B cell (primary cell): ENCODE measurements at regions not wholly inside any gene's neighbourhood (a gene's known extent, or its start where the extent isn't known, plus 50 kb on each side); places are given as distances from the start of the nearest gene placed in this dataset.

Experiments
- ATAC-seq: fragments of 200-7000 bp; cut with Tn5 transposase; one replicate; pipeline ENCODE4 v1.10.0; 2021; ENCODE audit warnings: low read depth, mild to moderate bottlenecking, moderate number of reproducible peaks, moderate library complexity
- CTCF ChIA-PET: fragments of 350-600 bp; sonication (Branson Sonifier 250); formaldehyde crosslinking; loops from one replicate; lab custom pipeline; 2021; ENCODE audit warnings: antibody characterized with exemption, inconsistent platforms; lab: Charles Lee
- POLR2A ChIA-PET: fragments of 350-600 bp; sonication (Branson Sonifier 250); formaldehyde crosslinking; loops from one replicate; lab custom pipeline; 2021; ENCODE audit warnings: antibody characterized with exemption; lab: Charles Lee
- DNase-seq: peaks from one replicate; pipeline ENCODE4 v3.0.0; 2013
- H2AFZ ChIP-seq: 2 replicates; pipeline ENCODE4 v1.6.1; 2012; ENCODE audit warnings: mild to moderate bottlenecking, low read depth, low read length; ENCODE audit not compliant: insufficient read depth, poor library complexity, severe bottlenecking
- H3K27ac ChIP-seq, 2 donors: 1 replicate in 1 of 2; 2 replicates in 1 of 2; pipeline ENCODE4 v1.5.1; 2012 to 2013; ENCODE audit warnings: low read length in 2 of 2, mild to moderate bottlenecking in 2 of 2, moderate library complexity in 1 of 2
- H3K27me3 ChIP-seq, 4 experiments: fragments of 200-600 bp in 1 of 4; sonication (generic) in 1 of 4; replicated peaks in 1 of 4; 1 replicate in 2 of 4; 2 replicates in 2 of 4; pipeline versions ENCODE4 v1.6.1 to v1.7.0; 2013 to 2016; ENCODE audit warnings: low read length in 3 of 4, mild to moderate bottlenecking in 2 of 4, mixed read lengths in 1 of 4, moderate library complexity in 1 of 4; ENCODE audit not compliant: insufficient read depth in 4 of 4, control insufficient read depth in 3 of 4; ENCODE audit errors: control extremely low read depth in 1 of 4
- H3K36me3 ChIP-seq, 2 experiments: replicated peaks in 1 of 2; 1 replicate in 1 of 2; 2 replicates in 1 of 2; pipeline versions ENCODE4 v1.6.1 to v1.7.1; 2013; ENCODE audit warnings: low read length in 1 of 2; ENCODE audit not compliant: insufficient read depth in 2 of 2, control insufficient read depth in 1 of 2; ENCODE audit errors: control extremely low read depth in 1 of 2, extremely low read depth in 1 of 2
- H3K4me1 ChIP-seq, 2 donors: fragments of 200-600 bp in 1 of 2; sonication (generic) in 1 of 2; 1 replicate in 1 of 2; 2 replicates in 1 of 2; pipeline versions ENCODE4 v1.5.1 to v1.6.1; 2013 to 2017; ENCODE audit warnings: low read length in 2 of 2; ENCODE audit not compliant: control insufficient read depth in 2 of 2, insufficient read depth in 2 of 2
- H3K4me2 ChIP-seq: replicated peaks from 2 replicates; pipeline ENCODE3; 2012; ENCODE audit warnings: mild to moderate bottlenecking, low read depth, low read length; ENCODE audit not compliant: poor library complexity, severe bottlenecking
- H3K4me3 ChIP-seq, 5 experiments: fragments of 200-600 bp in 1 of 5; sonication (generic) in 1 of 5; 1 replicate in 3 of 5; 2 replicates in 2 of 5; pipeline versions ENCODE4 v1.5.1 to v1.7.0; 2011 to 2016; ENCODE audit warnings: low read length in 4 of 5, mild to moderate bottlenecking in 4 of 5, low read depth in 2 of 5, control low read depth in 1 of 5, moderate library complexity in 1 of 5; ENCODE audit not compliant: insufficient read depth in 1 of 5; ENCODE audit errors: control extremely low read depth in 1 of 5, extremely low read depth in 1 of 5
- H3K79me2 ChIP-seq: fragments of 200-600 bp; sonication (generic); one replicate; pipeline ENCODE4 v1.6.0; 2016; ENCODE audit warnings: low read length; ENCODE audit not compliant: control insufficient read depth, insufficient read depth
- H3K9ac ChIP-seq: fragments of 200-600 bp; sonication (generic); 2 replicates; pipeline ENCODE4 v1.6.1; 2017; ENCODE audit warnings: mild to moderate bottlenecking, low read length, moderate library complexity
- H3K9me3 ChIP-seq, 3 donors: one replicate each; pipeline versions ENCODE4 v1.6.1 to v1.7.1; 2013; ENCODE audit warnings: low read length in 2 of 3; ENCODE audit not compliant: control insufficient read depth in 2 of 3, insufficient read depth in 1 of 3; ENCODE audit errors: control extremely low read depth in 1 of 3
- H4K20me1 ChIP-seq: 2 replicates; pipeline ENCODE4 v1.6.0; 2012; ENCODE audit warnings: mild to moderate bottlenecking, low read length; ENCODE audit not compliant: insufficient read depth, control insufficient read depth, poor library complexity, severe bottlenecking
- H3K27ac Mint-ChIP-seq: one replicate; pipeline ENCODE4 v1.8.0; 2021; ENCODE audit warnings: mixed read lengths
- H3K27me3 Mint-ChIP-seq: one replicate; pipeline ENCODE4 v1.8.0; 2021; ENCODE audit warnings: mixed read lengths
- H3K4me1 Mint-ChIP-seq: one replicate; pipeline ENCODE4 v1.8.0; 2021; ENCODE audit warnings: mixed read lengths
- H3K4me3 Mint-ChIP-seq: one replicate; pipeline ENCODE4 v1.8.0; 2021; ENCODE audit warnings: mixed read lengths
- H3K9me3 Mint-ChIP-seq: one replicate; pipeline ENCODE4 v1.8.0; 2022; ENCODE audit warnings: mixed read lengths; ENCODE audit not compliant: insufficient read depth
- CTCF ChIP-seq: fragments of 200-600 bp; IDR thresholded peaks from one replicate; pipeline ENCODE4 v1.8.0; 2022; ENCODE audit warnings: antibody characterized with exemption, mild to moderate bottlenecking
- EZH2 ChIP-seq: IDR thresholded peaks from 2 replicates; pipeline ENCODE4 v1.6.1; 2012; ENCODE audit warnings: borderline replicate concordance, low read depth, mild to moderate bottlenecking, moderate library complexity, low read length; ENCODE audit not compliant: insufficient read depth, poor library complexity, severe bottlenecking
- WGBS: methylation state at CpG from one replicate; pipeline ENCODE4 v1.1.5; 2013; ENCODE audit warnings: missing lambda C conversion rate; ENCODE audit not compliant: insufficient coverage; 5-methylcytosine and 5-hydroxymethylcytosine counted together
- intact Hi-C: fragments of 100-400 bp; cut with micrococcal nuclease; formaldehyde crosslinking; loops from one replicate; pipeline ENCODE4 v1.10.0; 2022

- Histone ChIP-seq H3K9me3 (no peaks in the 10 kb centered on the region), H3K4me2 (no peak overlapping the region), H3K9ac (no peak overlapping the region), H2AFZ (no peak overlapping the region), H3K4me1 (no peaks in the 10 kb centered on the region), H3K4me3 (no peak overlapping the region), H3K27me3 (no peaks in the 10 kb centered on the region), H4K20me1 (no peaks in the 10 kb centered on the region), H3K27ac (no peak overlapping the region), H3K36me3 (no peaks in the 10 kb centered on the region), H3K79me2 (no peaks in the 10 kb centered on the region)
- intact Hi-C loops: no loop called here
- H3K4me1 Mint-ChIP-seq: no peaks in the 10 kb centered on the region
- DNase-seq (no peak), ATAC-seq (no peak)
- ChIA-PET POLR2A (no interaction called here), CTCF (no interaction called here)
- H3K4me3 Mint-ChIP-seq: no peak overlapping the region
- TF ChIP-seq EZH2 (no peak), CTCF (no peak)
- H3K27me3 Mint-ChIP-seq: peaks cover 9% of the 10 kb centered on the region
- H3K9me3 Mint-ChIP-seq: no peaks in the 10 kb centered on the region
- H3K27ac Mint-ChIP-seq: no peak overlapping the region
- WGBS: 0% methylated on average over 1 of the region's 3 CpGs
Observed at GRCh38 chr2:33712674-33713073, 113.6 kb upstream of the FAM98A start.

GRCh38 chr2:33709951-33710350, 110.9 kb upstream of the FAM98A start:
- no peak for TF ChIP-seq CTCF
- TF ChIP-seq EZH2: no peak
- Histone ChIP-seq H4K20me1 (no peaks in the 10 kb centered on the region), H3K27me3 (no peaks in the 10 kb centered on the region), H3K4me3 (no peak overlapping the region), H2AFZ (no peak overlapping the region), H3K4me1 (no peaks in the 10 kb centered on the region), H3K79me2 (no peaks in the 10 kb centered on the region), H3K9ac (no peak overlapping the region), H3K36me3 (no peaks in the 10 kb centered on the region), H3K9me3 (no peaks in the 10 kb centered on the region), H3K27ac (no peak overlapping the region), H3K4me2 (no peak overlapping the region)
- CTCF ChIA-PET: interaction anchor here (0.6 kb wide), 1 partner anchor 110 kb away, joined by 3 read pairs; no protein-coding TSS in a partner anchor
- WGBS: 63% methylated on average over 2 of the region's 3 CpGs
- ATAC-seq (no peak), DNase-seq (no peak)
- no peak overlapping the region for H3K27ac Mint-ChIP-seq
- POLR2A ChIA-PET: no interaction called here
- H3K4me3 Mint-ChIP-seq: no peak overlapping the region
- H3K27me3 Mint-ChIP-seq: no peaks in the 10 kb centered on the region
- H3K4me1 Mint-ChIP-seq: no peaks in the 10 kb centered on the region
- no peaks in the 10 kb centered on the region for H3K9me3 Mint-ChIP-seq
- intact Hi-C loops: no loop called here
